WI38 (cell line): ENCODE measurements at regions not wholly inside any gene's neighbourhood (a gene's known extent, or its start where the extent isn't known, plus 50 kb on each side); places are given as distances from the start of the nearest gene placed in this dataset.
A peak's percentile ranks its signal among the peaks of the same experiment; 100 is the strongest.

Source experiments
- H3K4me3 ChIP-seq: 2 replicates; pipeline ENCODE4 v1.5.1; 2011; ENCODE audit warnings: low read depth, mild to moderate bottlenecking, control low read depth, low read length
- CTCF ChIP-seq: IDR thresholded peaks from 2 replicates; pipeline ENCODE4 v1.5.1; 2012; ENCODE audit warnings: low read depth, mild to moderate bottlenecking, control low read depth, low read length

DNA sequence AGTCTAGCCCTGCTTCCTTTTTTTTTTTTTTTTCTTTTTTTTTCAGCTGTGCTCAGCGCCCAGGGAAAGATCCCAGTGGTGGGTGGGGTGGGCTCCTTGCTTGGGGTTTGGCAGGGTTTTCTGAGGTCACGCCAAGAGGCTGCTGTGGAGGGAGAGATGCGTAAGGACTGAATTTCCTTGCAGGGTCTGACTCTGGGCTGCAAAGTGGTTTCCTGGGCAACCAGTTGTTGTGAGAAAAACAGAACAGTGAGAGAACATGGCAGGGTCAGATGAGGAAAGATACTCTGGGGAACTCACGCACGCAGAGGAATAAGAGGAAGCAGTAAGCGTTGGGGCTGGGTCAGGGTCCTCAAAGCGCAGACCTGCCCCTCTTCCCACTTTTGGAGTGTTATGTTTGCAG is 119.5 kb downstream of the IRF8 start:
- TF ChIP-seq CTCF: no peak

DNA sequence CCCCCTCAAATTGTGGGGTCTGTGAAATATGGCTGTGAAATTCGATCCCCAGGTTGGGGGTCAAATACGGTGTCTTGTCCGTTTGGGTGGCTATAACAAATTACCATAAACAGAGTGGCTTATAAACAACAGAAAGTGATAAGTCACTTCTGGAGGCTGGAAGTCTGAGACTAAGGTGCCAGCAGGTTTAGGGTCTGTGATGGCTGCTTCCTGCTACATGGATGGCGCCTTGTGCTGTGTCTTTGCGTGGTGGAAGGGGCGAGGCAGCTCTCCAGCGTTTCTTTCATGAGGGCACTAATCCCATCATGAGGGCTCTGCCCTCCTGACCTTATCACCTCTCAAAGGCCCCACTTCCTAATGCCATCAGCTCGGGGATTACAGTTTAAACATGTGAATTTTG is 120.0 kb downstream of the IRF8 start:
- TF ChIP-seq CTCF: no peak
- H3K4me3 ChIP-seq: no peak overlapping the region

More for the DNA sequence above, 119.5 kb downstream of the IRF8 start:
- H3K4me3 ChIP-seq: no peak overlapping the region

DNA sequence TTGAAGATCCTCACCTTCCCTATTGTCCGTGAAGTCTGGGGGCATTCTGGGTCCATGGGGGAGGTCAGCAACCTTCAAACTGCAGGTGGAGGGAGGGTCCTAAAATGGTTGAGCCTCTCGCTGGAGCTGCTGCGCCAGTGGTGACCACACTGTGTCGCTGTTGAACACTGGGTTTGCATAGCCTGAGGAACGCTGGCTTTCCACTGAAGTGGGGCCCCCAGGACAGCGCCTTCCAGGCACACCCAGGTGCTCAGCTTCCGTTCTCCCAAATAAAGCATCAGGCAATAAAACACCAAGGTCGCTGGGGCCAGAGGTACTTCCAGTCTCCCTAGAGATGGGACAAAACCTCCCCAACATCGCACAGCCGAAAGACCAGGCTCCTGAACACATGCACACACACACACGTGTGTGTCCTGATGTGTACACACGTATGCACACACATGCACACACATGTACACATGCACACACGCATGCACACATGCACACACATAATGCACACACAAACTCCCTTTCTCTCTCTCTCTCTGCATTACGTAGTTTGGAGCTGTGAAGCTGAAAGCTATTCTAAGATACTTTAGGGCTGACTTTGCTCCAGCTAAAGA is 120.6 kb downstream of the IRF8 start:
- no peak overlapping the region for H3K4me3 ChIP-seq
- peak; percentile 33 for TF ChIP-seq CTCF

- no peak for TF ChIP-seq CTCF
- no peak overlapping the region for H3K4me3 ChIP-seq
Observed at GRCh38 chr16:86020971-86021370, 122.0 kb downstream of the IRF8 start.

GRCh38 chr16:86022381-86022960 is 123.5 kb downstream of the IRF8 start:
- no peak for TF ChIP-seq CTCF
- H3K4me3 ChIP-seq: no peak overlapping the region

DNA sequence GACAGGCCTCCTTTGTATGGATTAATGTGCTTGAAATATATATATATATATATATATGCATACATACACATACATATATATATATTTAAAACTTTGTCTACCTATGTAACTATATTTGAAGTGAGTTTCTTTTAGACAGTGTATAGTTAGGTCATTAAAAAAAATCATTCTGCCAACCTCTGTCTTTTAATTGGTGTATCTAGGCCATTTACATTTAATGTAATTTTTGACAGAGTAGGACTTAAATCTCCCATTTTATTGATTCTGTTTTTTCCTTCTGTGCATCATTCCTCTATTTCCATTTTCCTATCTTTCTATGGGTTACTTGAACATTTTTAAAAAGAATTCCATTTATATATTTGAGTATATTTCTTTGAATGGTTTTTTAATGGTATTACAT is 125.2 kb downstream of the IRF8 start:
- TF ChIP-seq CTCF: no peak
- H3K4me3 ChIP-seq: no peak overlapping the region

GRCh38 chr16:86025706-86026105 is 126.7 kb downstream of the IRF8 start:
- no peak overlapping the region for H3K4me3 ChIP-seq
- TF ChIP-seq CTCF: no peak
